ENCODE measurements at regions not wholly inside any gene's neighbourhood (a gene's known extent, or its start where the extent isn't known, plus 50 kb on each side); places are given as distances from the start of the nearest gene placed in this dataset.
"Not testable (repeated sequence)": the region's sequence is repeated elsewhere in the genome, so short reads cannot be mapped to it uniquely, and the experiment has no call there.

DNA sequence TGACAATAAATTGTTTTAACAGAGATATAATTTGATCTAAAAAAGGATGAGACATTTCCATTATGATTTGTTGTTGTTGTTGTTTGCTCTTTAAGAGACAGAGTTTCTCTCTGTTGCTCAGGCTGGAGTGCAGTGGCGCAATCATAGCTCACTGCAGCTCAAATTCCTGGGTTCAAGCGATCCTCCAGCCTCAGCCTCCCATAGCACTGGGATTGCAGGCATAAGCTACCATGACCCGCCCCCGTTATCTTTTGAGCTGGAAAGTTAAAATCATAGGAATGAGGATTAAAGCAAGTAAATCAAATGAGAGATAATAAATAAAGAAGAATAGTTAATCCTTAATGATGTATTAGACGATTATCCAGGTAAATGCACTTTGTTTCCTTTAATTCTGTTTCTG is 224.4 kb upstream of the SMIM31 start:
- DNase-seq (ENCODE audit: low read depth in 4 of 4, low spot score in 3 of 4): no peak

DNA sequence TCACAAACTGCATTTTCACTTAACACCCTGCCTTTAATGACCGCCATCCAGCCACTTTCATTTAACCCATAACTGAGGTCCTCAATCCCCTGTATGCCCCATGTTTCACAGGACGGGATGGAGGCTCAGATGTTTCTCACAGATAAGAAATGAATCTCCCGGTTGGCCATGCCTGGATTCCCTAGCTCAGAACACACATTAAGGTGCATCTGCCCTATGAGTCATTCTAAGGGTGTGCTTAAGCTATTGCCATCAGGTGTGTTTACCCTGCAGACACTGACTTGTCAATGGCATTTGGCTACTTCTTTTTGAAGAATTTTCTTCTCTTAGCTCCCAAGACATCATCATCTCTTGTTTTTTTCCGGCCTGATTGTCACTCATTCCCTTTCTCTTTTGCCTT is 222.6 kb upstream of the SMIM31 start:
- no peak for DNase-seq (ENCODE audit: low read depth in 4 of 4, low spot score in 3 of 4)

DNA sequence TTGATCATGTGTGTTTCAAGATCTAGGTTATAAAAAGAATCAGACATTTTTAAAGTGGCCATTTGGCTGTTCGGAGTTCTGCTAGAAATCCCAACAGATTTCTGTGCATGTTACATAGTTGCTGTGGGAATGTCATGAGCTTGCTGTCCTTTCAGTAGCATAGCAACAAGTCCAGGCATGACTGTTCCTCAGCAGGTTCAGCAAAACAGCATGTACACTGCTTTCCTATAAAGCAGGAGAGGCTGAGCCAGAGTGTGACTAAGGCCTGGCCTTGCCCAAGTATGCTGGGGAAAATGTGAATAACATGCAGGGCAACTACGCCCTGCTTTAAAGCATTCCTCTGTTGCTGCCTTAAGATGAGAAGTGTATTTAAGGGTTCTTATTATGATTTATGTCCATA is 217.1 kb upstream of the SMIM31 start:
- no peak for DNase-seq (ENCODE audit: low read depth in 4 of 4, low spot score in 3 of 4)

DNA sequence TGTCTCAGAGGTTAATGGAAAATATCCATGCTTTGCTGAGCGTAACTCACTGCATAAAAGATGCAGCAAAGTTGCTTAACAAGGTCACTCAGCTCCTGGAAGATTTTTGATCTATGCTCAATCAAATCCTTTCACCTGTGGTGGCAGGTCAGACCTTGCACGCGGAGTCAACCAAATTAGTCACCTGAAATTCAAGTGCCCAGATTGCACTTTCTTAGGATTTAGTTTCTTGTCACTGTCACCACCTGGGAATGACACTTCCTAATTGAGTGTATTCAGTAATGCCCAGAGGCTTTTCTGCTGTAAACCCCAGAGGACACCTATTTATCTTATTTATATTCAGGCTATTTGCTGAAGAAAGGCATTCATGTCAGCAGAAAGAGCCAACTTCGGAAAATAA is 215.8 kb upstream of the SMIM31 start:
- DNase-seq (ENCODE audit: low read depth in 4 of 4, low spot score in 3 of 4): no peak

DNA sequence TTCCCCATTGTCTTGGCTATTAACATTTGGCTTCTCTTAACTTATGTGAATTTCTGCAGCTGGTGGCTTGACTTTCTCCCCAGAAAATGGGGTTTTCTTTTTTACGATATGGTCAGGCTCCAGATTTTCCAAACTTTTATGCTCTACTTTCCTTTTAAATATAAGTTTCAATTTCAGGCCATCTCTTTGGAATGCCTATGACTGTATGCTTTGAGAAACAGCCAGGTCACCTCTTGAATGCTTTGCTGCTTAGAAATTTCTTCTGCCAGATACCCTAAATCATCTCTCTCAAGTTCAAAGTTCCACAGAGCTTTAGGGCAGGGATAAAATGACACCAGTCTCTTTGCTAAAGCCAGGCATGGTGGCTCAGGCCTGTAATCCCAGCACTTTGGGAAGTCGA is 212.9 kb upstream of the SMIM31 start:
- no peak for DNase-seq (ENCODE audit: low read depth in 4 of 4, low spot score in 3 of 4)

DNA sequence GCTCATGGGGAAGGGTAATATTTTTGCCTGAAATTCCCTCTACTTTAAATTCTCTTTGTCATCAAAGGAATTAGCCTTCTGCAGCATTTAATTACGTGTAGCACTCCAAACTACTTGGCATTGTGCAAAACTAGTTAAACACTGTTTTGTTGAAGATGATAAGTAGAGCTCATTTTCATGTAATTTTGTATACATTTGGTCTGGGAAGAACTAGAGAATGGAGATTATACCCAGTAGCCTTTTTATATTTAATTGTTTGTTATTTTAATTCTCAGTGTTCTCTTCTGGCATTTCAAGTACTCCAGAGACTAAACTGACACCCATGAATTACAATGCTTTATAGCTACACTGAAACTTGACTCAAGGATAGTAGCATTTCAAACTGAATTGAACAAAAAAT is 211.5 kb upstream of the SMIM31 start:
- DNase-seq (ENCODE audit: low read depth in 4 of 4, low spot score in 3 of 4): no peak

DNA sequence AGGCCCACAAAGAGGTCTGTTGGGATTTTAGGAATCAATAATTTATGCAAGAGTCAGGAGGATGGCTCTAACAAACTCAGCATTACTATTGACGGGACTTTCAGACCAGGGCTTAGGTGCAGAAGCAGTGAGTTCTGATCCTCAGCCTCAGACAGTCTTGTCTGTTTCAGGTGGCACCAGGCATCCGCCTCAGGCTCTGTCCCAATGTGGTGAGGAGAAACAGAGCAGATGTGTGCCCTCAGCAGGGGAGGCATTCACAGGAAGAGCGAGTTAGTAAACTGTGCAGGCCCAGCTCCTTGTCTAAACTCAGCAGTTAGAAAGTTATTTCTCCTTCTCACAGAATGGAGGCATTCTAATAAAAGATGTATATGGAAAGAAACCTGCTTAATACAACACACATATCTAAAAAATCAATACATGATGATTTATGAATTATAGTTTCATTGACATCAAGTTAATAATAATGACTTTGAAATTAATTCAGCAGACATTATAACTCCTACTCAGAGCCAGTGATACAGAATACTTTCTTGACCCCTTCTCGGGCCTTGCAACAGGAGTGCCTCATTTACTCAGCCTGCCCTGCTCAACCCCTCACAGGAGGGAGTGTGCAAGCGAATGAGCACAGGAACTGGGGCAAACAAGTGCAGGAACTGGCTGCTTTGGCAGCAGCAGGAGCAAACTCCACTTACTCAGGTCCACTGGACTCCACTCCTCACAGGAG is 202.8 kb upstream of the SMIM31 start:
- no peak for DNase-seq (ENCODE audit: low read depth in 4 of 4, low spot score in 3 of 4)

DNA sequence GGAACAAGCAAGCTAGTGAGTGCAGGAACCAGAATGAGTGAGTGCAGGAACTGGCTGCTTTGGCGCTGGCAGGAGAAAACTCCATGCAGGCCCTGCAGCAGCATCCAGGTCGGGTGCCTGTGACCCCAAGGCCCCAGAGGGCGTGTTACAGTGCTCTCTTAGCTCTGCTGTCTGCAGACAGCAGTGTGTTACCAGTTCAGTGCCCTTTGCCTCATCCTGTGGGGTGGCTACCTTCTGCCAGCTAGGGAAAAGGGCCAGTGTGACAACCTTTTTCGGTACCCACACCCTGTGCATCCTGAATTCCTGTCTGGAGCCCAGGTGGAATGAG is 202.3 kb upstream of the SMIM31 start:
- DNase-seq (ENCODE audit: low read depth in 4 of 4, low spot score in 3 of 4): no peak

DNA sequence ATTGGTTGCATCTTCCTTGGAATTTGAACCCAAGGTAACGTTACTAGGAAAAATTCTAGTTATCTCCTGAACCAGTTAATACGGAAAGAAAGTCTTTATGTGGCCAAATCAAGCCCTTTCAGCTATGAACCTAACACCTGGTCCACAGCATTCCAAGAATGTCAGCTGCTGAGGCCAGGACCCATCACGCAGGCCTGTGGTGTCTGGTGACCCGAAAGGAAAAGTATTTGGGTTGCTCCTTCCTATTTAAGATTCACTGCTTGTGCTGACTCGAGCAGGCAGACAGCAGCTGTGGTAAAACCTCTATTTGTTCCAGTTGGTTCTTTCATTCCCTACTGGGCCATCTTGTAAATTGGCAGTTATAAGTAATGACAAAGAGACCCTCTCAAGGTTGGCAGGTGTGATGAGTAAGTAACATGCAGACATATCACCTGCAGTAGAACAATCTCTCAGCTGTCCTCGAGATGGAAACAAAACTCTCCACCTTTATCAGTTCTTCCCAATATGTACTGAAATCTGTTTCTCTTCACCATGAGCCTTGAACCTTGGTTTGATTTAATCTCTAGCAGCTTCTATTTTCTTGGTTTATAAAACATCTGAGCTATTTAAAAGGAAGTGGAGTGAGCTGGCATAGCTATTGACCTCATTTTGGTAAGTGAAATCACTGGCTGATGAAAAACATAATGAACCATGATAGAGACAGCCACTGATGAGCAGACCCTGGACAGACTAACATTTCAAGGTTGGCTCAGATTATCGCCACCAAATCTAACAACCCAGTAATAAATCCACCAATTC is 182.1 kb upstream of the SMIM31 start:
- no peak for DNase-seq (ENCODE audit: low read depth in 4 of 4, low spot score in 3 of 4)

DNA sequence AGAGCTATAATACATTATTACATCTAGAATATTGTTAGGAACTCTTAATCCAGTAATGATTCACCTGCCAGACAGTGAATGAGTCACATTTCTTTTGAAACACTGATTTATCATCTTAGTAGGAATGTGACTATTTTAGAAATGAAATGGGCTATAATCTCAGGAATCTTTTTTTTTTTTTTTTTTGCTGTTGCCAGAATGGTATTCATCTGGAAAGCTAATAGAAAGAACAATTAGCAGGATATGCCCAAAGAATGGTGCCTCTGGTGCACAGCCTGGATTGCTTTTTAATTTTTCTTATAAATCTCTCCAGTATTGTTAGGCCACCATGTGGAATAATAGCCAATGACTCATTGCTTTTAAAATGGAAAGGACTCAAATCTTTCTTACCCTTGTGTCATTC is 181.1 kb upstream of the SMIM31 start:
- no peak for DNase-seq (ENCODE audit: low read depth in 4 of 4, low spot score in 3 of 4)

DNA sequence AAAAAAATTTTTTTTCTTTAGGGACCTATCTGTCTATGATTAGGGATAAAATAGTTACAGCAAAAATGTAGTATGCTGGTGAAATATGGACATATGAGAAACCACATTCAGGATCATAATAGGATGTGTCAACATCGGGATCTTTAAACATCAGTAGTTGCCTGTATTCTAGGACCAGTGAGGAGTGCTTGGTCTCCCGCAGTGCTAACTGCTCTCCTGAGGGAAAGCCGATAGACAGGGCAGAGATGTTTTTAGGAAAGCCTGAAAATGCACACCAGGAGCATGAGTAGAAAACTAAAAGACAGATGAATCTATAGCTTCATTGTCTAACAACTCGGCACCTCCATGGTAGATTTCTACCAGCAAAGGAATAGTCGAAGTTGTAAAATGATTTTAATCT is 178.1 kb upstream of the SMIM31 start:
- DNase-seq (ENCODE audit: low read depth in 4 of 4, low spot score in 3 of 4): no peak

DNA sequence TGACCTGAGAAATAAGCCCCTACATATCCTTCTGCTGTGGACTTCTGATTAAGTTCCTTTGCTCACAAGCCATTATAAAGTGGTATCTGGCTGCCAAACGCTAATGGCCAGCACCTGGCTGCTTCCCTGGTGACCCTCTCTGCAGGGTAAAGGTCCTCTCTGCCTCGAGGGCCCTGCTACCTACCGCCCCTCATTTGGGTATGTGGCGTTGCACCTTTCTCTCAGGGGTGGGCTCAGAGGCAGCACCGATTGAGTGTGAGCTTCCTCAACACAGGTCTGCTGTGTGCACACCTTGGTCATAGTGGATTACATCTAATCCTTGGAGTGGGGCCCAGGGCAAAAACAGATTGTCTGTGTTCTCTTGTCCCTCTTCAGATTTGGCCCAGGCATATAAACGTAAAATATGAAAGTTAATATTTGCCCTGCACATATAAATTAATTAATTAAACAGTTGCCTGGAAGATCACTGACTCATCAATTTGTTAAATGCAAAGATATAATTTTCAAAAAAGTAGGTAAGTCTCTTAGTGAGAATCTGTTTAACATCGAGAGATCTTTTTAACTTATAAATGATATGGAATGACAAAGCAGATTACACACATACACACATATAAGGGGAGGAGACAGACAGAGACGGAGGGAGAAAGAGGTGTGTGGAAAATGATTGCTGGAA is 174.5 kb upstream of the SMIM31 start:
- DNase-seq (ENCODE audit: low read depth in 4 of 4, low spot score in 3 of 4): no peak

DNA sequence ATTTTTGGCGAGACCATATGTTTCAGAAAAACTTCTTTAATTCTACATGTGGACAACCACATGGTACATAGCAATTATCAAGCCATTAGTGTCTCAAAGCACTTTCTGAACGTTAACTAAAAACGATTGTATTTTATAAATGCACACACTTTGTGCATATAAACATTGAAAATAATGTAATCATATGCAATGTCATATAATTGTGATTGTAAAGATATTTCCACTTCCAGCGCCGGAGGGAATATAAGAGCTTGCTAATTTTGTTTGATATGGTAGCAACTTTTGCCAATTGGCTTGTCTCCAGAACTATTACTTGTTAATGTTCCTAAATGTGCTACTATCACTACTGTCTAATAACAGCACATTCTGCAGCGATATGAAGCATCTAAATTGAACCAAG is 162.3 kb upstream of the SMIM31 start:
- no peak for DNase-seq (ENCODE audit: low read depth in 4 of 4, low spot score in 3 of 4)

DNA sequence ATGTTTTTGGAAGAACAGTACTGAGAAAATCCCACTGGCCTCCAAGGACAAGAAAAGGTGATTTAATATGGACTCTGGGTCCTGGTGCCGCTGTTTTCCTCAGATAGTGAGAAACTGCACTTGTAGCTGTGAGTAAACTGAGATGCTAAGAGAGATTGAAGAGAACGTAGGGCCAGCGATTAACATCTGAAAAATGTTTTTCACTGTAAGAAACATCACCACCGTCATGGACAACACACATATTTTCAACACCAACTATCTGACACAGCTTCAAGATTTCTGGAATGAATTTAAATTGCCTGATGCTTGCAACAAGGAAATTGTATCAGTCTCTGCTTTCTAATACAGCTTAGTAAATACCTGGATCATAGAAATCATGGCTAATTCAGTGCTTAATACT is 158.2 kb upstream of the SMIM31 start:
- DNase-seq (ENCODE audit: low read depth in 4 of 4, low spot score in 3 of 4): no peak

DNA sequence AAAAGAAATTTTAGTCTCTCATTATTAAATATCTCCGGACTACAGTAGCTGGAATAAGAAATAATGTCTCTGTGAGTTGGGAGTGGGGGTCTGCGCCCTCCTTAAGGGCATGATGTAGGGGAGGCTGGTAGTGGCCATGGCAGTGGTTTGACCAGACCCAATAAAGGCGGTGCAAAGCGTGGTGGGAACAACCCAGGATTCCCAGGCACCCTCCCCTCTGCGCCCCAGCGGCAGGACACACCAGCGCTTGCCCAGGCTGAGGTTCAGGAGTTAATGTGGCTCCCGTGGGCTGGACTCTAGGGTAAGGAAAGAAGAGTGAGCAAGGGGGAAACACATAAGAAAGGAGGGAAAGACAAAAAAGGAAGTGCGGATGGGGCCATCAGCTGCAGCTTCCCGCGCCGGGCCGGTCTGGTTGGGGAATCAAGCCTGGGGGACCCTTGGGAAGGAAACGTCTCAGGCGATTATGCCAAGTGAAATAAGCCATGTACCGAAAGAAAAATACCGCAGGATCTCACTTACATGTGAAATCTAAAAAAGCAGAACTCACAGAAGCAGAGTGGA is 157.5 kb upstream of the SMIM31 start:
- no peak for DNase-seq (ENCODE audit: low read depth in 4 of 4, low spot score in 3 of 4)

DNA sequence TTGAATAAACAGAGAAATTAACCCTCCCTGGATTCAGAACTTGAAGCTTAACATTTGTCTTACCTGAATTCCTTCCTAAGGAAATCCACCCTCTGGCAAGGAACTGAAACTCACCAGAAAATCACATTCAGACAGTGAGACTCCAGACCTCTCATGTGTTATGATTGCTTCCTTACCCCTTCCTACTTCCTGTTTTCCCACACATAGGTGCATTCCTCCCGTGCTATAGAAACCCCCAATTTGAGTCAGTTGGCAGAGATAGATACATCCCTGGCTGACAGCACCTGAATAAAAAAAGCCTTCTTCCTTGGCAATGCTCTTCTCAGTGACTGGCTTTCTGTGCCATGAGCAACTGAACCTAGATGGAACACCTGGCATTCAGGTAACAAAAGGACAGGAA is 157.0 kb upstream of the SMIM31 start:
- DNase-seq (ENCODE audit: low read depth in 4 of 4, low spot score in 3 of 4): no peak

DNA sequence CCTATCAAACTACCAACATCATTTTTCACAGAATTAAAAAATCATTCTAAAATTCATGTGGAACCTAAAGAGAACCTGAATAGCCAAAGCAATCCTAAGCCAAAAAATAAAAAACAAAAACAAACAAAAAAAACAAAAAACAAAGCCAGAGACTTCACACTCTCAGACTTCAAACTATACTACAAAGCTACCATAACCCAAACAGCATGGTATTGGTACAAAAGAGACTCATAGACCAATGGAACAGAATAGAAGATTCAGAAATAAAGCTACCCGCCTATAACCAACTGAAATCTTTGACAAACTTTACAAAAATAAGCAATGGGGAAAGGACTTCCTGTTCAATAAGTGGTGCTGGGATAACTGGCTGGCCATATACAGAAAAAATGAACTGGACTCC is 152.3 kb upstream of the SMIM31 start:
- DNase-seq (ENCODE audit: low read depth in 4 of 4, low spot score in 3 of 4): no peak

DNA sequence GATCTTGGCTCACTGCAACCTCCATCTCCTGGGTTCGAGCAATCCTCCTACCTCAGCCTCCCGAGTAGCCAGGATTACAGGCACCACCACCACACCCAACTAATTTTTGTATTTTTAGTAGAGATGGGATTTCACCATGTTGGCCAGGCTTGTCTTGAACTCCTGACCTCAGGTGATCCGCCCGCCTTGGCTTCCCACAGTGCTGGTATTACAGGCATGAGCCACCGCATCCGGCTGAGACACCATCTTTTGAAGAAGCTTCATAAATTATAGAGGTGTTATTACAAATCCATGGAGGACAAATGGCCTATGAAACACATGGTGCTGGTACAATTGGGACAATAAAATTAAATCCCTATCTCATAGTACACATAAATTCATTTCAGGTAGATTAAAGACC is 148.1 kb upstream of the SMIM31 start:
- not testable (repeated sequence) for DNase-seq (ENCODE audit: low read depth in 4 of 4, low spot score in 3 of 4)

DNA sequence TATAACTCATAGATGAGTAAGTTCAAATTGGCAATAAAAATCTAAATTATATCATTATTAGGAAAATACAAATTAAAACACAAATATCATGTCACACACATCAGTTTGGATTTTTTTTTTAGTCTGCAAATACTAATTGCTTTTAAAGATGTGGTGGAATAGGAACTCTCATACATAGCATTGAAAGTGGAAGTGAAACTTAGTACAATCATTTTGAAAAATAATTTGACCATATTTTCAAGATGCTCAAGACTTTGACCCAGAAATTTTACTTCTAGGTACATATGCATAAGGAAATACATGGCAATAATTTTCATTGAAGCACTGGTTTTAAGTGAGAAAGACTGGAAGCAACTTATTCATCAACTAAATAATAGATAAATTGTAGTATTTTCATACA is 147.5 kb upstream of the SMIM31 start:
- DNase-seq (ENCODE audit: low read depth in 4 of 4, low spot score in 3 of 4): no peak

DNA sequence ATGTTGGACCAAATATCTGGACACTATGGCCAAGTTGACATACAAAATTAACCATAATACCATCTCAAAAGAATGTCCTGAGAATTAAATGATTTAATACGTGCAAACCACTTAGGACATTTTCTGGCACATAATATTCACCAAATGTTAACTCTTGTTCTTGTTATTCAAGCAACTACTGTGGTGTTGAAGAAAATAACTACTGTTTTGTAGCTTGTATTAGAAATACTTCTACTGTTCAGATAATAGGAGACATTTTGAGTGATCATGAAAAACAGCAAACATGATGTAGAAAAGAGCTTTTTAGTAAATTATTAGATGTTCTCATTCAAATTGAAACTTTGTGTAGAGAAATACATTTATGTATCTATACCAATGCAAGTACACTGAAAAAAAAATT is 140.7 kb upstream of the SMIM31 start:
- DNase-seq (ENCODE audit: low read depth in 4 of 4, low spot score in 3 of 4): no peak

DNA sequence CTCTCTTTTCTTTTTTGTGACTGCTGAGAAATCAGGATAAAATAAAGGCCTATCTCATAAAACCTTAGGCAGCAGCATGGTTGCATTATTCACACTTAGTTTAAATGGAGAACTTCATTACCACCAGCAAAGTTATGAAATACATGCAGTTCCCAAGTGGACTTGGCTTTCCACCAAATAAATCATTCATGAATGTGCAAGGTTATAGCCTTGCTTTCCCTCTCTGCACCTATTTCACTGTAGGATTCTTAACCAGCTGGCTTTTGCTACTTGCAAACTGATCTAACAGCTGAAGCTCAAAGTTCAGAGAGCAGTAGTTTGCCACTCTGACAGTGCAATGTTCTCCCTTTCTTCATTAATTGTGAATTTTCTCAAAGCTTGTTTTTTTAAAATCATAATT is 140.1 kb upstream of the SMIM31 start:
- DNase-seq (ENCODE audit: low read depth in 4 of 4, low spot score in 3 of 4): no peak

DNA sequence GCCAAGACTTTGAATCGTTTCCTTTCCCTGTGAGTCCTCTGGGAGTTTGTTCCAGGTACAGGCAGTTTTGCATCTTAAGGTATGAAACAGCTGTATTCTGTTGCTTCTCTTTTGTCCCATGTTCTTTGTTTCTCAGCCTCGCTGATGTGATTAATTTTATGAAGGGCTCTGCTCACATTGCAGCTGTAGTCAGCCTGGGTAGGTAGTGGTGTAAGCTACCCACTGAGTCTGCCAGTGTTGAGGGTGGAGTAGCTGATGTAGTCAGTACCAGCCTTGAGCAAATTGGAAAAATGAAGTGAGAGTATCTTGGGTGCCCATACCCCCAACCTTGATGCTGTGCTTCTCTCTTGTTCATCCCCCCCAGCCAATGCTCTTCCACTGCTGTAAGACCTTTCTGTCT is 139.6 kb upstream of the SMIM31 start:
- no peak for DNase-seq (ENCODE audit: low read depth in 4 of 4, low spot score in 3 of 4)

All from left renal pelvis (tissue), 4 donors.